Skin of body (tissue), 1 donor: ENCODE measurements at regions not wholly inside any gene's neighbourhood (a gene's known extent, or its start where the extent isn't known, plus 50 kb on each side); places are given as distances from the start of the nearest gene placed in this dataset.
"Not testable (repeated sequence)": the region's sequence is repeated elsewhere in the genome, so short reads cannot be mapped to it uniquely, and the experiment has no call there.

Experiments used
- DNase-seq: peaks from one replicate; lab custom pipeline; 2025; lab: John Stamatoyannopoulos, UW

GRCh38 chr6:86872810-86873209 lies 64.5 kb upstream of the HTR1E start:
- DNase-seq = not testable (repeated sequence)

- no peak for DNase-seq
Observed at GRCh38 chr6:86871681-86872080, 65.6 kb upstream of the HTR1E start.

- no peak for DNase-seq
Observed at GRCh38 chr6:86869500-86869899, 67.8 kb upstream of the HTR1E start.

GRCh38 chr6:86859513-86859912 lies 77.8 kb upstream of the HTR1E start:
- DNase-seq = no peak

- no peak for DNase-seq
Observed at GRCh38 chr6:86858970-86859369, 78.4 kb upstream of the HTR1E start.

- no peak for DNase-seq
Observed at GRCh38 chr6:86857783-86858182, 79.5 kb upstream of the HTR1E start.

GRCh38 chr6:86856937-86857563 lies 80.3 kb upstream of the HTR1E start:
- DNase-seq = no peak

- no peak for DNase-seq
Observed at GRCh38 chr6:86856379-86856778, 80.9 kb upstream of the HTR1E start.

- no peak for DNase-seq
Observed at GRCh38 chr6:86848986-86849385, 88.3 kb upstream of the HTR1E start.

- no peak for DNase-seq
Observed at GRCh38 chr6:86832686-86833085, 104.6 kb upstream of the HTR1E start.

- DNase-seq = no peak
Observed at GRCh38 chr6:86825436-86825835, 111.9 kb upstream of the HTR1E start.

GRCh38 chr6:86822747-86823146 lies 114.6 kb upstream of the HTR1E start:
- DNase-seq = no peak

- DNase-seq = no peak
Observed at GRCh38 chr6:86820750-86821149, 116.6 kb upstream of the HTR1E start.

GRCh38 chr6:86793649-86794048 lies 143.7 kb upstream of the HTR1E start:
- DNase-seq = no peak

- no peak for DNase-seq
Observed at GRCh38 chr6:86791476-86791875, 145.9 kb upstream of the HTR1E start.

GRCh38 chr6:86789779-86790411 lies 147.4 kb upstream of the HTR1E start:
- no peak for DNase-seq

- DNase-seq = no peak
Observed at GRCh38 chr6:86782328-86782727, 155.0 kb upstream of the HTR1E start.

GRCh38 chr6:86780923-86781322 lies 156.4 kb upstream of the HTR1E start:
- no peak for DNase-seq

- no peak for DNase-seq
Observed at GRCh38 chr6:86775893-86776292, 161.4 kb upstream of the HTR1E start.

- DNase-seq = no peak
Observed at GRCh38 chr6:86765211-86765610, 172.1 kb upstream of the HTR1E start.

GRCh38 chr6:86759953-86760352 lies 177.4 kb upstream of the HTR1E start:
- DNase-seq = not testable (repeated sequence)

- DNase-seq = no peak
Observed at GRCh38 chr6:86756640-86757229, 180.6 kb upstream of the HTR1E start.

GRCh38 chr6:86744048-86744447 lies 193.3 kb upstream of the HTR1E start:
- DNase-seq = no peak
